ENCODE measurements at regions not wholly inside any gene's neighbourhood (a gene's known extent, or its start where the extent isn't known, plus 50 kb on each side); places are given as distances from the start of the nearest gene placed in this dataset.

DNA sequence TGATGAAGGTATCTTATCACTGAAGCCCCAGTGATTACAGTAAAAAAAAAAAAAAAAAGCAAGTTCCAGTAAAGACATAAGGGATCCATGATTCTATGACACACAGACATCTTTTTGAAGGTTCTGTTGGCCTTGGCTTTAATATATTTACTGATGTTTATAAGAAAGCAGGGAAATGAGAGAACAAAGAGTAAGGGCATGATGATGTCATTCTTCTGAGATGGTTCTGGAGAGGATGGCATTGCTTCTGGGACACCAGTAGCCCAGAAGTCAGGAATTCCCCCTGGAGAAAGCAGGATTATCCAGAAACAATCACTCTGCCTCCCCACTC, 233.6 kb downstream of the FAM76B start:
- DNase-seq (ENCODE audit: low read depth): no peak
- TF ChIP-seq, protein P1, sequence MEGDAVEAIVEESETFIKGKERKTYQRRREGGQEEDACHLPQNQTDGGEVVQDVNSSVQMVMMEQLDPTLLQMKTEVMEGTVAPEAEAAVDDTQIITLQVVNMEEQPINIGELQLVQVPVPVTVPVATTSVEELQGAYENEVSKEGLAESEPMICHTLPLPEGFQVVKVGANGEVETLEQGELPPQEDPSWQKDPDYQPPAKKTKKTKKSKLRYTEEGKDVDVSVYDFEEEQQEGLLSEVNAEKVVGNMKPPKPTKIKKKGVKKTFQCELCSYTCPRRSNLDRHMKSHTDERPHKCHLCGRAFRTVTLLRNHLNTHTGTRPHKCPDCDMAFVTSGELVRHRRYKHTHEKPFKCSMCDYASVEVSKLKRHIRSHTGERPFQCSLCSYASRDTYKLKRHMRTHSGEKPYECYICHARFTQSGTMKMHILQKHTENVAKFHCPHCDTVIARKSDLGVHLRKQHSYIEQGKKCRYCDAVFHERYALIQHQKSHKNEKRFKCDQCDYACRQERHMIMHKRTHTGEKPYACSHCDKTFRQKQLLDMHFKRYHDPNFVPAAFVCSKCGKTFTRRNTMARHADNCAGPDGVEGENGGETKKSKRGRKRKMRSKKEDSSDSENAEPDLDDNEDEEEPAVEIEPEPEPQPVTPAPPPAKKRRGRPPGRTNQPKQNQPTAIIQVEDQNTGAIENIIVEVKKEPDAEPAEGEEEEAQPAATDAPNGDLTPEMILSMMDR (IDR thresholded peaks at IDR 0.05; ENCODE audit: insufficient read depth, low read depth, low read length): no peak
- H3K4me3 ChIP-seq (ENCODE audit: low read depth, low read length): no peak overlapping the region

DNA sequence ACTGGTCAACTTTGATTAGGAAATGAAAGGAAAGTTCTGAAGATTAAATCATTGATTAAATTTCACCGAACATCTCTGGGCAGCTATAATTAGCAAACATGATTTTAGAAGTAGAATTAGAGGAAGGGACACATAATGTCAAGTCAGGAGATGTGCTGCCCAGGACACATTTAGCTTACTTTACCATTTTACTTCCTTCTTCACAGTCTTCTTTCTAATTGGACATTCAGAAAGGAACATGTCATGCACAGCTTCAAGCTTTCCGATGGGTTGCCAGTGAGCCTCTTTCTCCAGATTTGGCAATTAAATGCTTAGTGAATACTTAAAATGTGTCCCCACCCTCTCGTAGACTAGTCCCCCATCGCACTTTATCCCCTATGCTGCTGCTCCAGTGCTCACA, 234.7 kb downstream of the FAM76B start:
- TF ChIP-seq, protein P1 (IDR thresholded peaks at IDR 0.05; ENCODE audit: insufficient read depth, low read depth, low read length): no peak
- H3K4me3 ChIP-seq (ENCODE audit: low read depth, low read length): no peak overlapping the region
- no peak for DNase-seq (ENCODE audit: low read depth)

DNA sequence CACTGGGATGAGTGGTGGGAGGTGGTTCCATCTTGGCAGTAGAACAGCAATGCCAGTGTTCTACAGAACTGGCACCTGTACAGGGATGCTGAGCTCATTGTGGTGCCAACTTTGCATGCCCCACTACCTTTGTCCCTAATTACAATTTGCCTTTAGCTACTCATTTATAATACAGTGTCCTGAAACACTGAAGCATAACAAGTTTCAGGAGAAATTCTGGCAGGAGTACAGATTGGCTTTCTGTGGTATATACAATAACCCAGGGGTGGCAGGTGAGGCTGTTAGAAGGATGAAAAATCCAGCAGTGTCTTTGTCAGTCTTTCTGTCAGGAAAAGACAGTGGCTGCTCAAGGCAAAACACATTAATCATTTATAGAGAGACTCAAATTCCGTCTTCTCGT, 240.3 kb downstream of the FAM76B start:
- TF ChIP-seq, protein P1 (IDR thresholded peaks at IDR 0.05; ENCODE audit: insufficient read depth, low read depth, low read length): no peak
- H3K4me3 ChIP-seq (ENCODE audit: low read depth, low read length): no peak overlapping the region
- DNase-seq (ENCODE audit: low read depth): no peak

DNA sequence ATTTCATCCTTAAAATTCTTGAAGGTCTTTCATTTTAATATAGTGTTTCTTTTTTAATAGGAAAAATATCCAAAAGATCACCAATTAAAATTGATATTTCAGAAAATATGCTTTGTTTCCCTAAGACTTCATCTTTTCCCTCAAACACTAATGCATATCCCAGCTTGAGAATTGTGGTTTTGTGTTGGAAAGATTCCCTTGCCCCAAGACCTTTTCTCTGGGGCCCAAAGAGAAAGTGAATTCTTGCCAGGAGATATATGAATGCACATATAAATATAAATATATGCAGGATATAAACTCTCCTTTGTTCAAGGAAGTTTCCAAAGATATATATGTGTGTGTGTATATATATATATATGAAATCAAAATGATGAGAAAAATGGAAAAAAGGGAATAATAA, 241.2 kb downstream of the FAM76B start:
- H3K4me3 ChIP-seq (ENCODE audit: low read depth, low read length): no peak overlapping the region
- TF ChIP-seq, protein P1 (IDR thresholded peaks at IDR 0.05; ENCODE audit: insufficient read depth, low read depth, low read length): no peak
- no peak for DNase-seq (ENCODE audit: low read depth)

DNA sequence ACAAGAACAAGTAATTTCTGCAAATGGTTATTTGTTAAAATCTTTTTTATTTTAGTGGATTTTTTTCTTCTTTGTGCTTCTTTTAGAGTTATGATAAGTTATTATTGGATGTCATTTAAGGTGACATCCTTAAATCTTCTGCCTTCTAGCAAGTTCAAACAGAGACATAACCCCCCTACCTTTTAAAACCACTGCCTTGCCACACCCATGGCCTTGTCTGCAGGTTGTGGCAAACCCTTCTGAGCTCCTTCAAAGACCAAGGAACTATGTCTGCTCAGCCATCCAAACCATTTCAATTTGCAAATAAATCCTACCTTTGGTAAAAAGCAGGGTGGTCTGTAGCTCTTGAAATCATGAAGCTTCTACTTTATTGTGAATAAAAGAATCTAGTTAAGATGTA, 241.6 kb downstream of the FAM76B start:
- TF ChIP-seq, protein P1 (IDR thresholded peaks at IDR 0.05; ENCODE audit: insufficient read depth, low read depth, low read length): no peak
- no peak for DNase-seq (ENCODE audit: low read depth)
- no peak overlapping the region for H3K4me3 ChIP-seq (ENCODE audit: low read depth, low read length)

DNA sequence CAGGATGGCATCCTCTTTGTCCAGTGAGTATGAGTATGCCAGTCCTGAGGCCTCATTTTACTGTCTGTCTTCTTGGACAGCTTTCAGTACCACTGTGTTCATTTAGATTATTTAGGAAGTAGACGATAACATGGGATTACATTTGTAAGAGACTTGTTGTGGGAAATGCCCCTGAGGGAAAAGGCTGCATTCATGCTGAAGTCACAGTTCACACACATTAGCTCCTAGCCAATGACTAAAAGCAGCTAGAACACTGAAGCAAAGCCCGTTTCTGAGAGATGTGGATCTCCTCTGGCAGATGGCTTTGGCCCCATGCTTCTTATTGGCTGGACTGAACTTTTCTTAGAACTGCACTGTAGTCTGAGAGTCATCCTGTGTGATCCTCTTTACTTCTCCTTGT, 242.4 kb downstream of the FAM76B start:
- TF ChIP-seq, protein P1 (IDR thresholded peaks at IDR 0.05; ENCODE audit: insufficient read depth, low read depth, low read length): no peak
- no peak for DNase-seq (ENCODE audit: low read depth)
- H3K4me3 ChIP-seq (ENCODE audit: low read depth, low read length): no peak overlapping the region

DNA sequence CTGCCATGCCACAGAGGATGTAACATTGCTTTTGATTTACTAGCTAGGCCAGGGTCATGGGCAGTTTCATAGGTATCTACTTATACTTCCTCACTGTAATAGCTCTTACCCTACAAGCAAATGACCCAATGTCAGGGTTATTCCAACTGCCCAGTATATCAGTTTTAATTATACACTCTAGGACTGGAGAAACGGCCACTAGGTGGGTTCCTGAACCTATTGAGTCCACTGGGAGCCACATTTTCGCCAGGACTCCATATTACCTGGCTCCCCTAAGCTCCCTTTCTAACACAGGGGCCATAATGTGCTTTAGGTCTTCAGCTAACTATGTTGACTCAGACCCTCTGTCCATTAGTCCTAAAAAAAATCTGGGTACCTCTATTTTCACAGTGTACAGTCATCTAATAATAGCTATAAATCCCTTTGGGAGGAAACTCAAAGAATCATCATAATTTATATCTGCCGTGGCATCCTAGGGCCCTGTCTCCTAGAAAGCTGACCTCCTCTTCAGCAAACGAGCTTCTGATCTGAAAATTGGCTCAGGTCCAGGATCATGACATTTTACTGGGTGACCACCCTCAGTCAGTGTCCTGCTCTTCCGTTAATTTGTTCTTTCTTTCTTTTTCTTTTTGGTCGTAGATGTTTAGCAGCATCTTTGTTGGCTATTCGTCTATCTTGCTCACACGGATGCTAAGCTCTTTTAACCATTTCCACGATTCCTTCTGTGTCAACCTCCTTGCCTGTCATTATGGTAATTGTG, 244.3 kb downstream of the FAM76B start:
- no peak overlapping the region for H3K4me3 ChIP-seq (ENCODE audit: low read depth, low read length)
- no peak for DNase-seq (ENCODE audit: low read depth)
- TF ChIP-seq, protein P1 (IDR thresholded peaks at IDR 0.05; ENCODE audit: insufficient read depth, low read depth, low read length): peak; percentile 29

All from fibroblast of villous mesenchyme (primary cell).